A549 (cell line): ENCODE measurements at regions not wholly inside any gene's neighbourhood (a gene's known extent, or its start where the extent isn't known, plus 50 kb on each side); places are given as distances from the start of the nearest gene placed in this dataset.

Experiments
- ATAC-seq, 2 experiments: fragments of 200-7000 bp in 1 of 2; fragments of >200 bp in 1 of 2; cut with Nextera tagmentation in 1 of 2; cut with Tn5 transposase in 1 of 2; 3 replicates each; pipeline versions ENCODE4 v1.8.0 to v1.9.1; 2018 to 2020; ENCODE audit warnings: mild to moderate bottlenecking in 1 of 2, moderate library complexity in 1 of 2
- CTCF ChIA-PET: fragments of 300-600 bp; sonication (Branson Sonifier 250); formaldehyde crosslinking; extraction: SDS; loops from one replicate; lab custom pipeline; 2021; ENCODE audit warnings: antibody characterized with exemption, inconsistent platforms; lab: Yijun Ruan, JAX
- POLR2A ChIA-PET: fragments of 350-600 bp; formaldehyde crosslinking; extraction: SDS; loops from one replicate; lab custom pipeline; 2021; ENCODE audit warnings: antibody characterized with exemption, inconsistent platforms; lab: Yijun Ruan, JAX
- DNase-seq, 2 experiments: peaks; one replicate each; pipeline versions ENCODE4 v3.0.0 to v3.0.0-alpha.2; 2011 to 2016; ENCODE audit warnings: low read depth in 1 of 2, low spot score in 1 of 2
- FAIRE-seq: peaks from 2 replicates; lab custom pipeline; 2011; peaks lifted over from hg19 to GRCh38; lab: Jason Lieb, UNC
- H3K27ac ChIP-seq, 2 experiments: fragments of >200 bp; sonication (Bioruptor Twin); formaldehyde crosslinking; 3 replicates each; pipeline ENCODE4 v1.5.1; 2016 to 2017
- H3K4me1 ChIP-seq: fragments of >200 bp; sonication (Bioruptor Twin); formaldehyde crosslinking; 3 replicates; pipeline ENCODE4 v1.6.1; 2016
- H3K4me2 ChIP-seq: fragments of >200 bp; sonication (Bioruptor Twin); formaldehyde crosslinking; 3 replicates; pipeline ENCODE4 v1.6.1; 2016
- H3K4me3 ChIP-seq: fragments of >200 bp; sonication (Bioruptor Twin); formaldehyde crosslinking; 3 replicates; pipeline ENCODE4 v1.5.1; 2016
- H3K9me3 ChIP-seq: fragments of >200 bp; sonication (Bioruptor Twin); formaldehyde crosslinking; 3 replicates; pipeline ENCODE4 v1.6.1; 2016
- BHLHE40 ChIP-seq: IDR thresholded peaks from 2 replicates; pipeline ENCODE4 v1.6.1; 2012; ENCODE audit warnings: low read depth, low read length, inconsistent platforms
- CBX8 ChIP-seq: fragments of 200-600 bp; sonication (generic); IDR thresholded peaks from 2 replicates; pipeline ENCODE4 v1.6.1; 2016
- CHD2 ChIP-seq: fragments of 150-350 bp; IDR thresholded peaks from 2 replicates; pipeline ENCODE4 v1.6.1; 2014; ENCODE audit warnings: low read length; ENCODE audit not compliant: partially characterized antibody
- CHD4 ChIP-seq: fragments of 200-600 bp; sonication (generic); IDR thresholded peaks from 2 replicates; pipeline ENCODE4 v1.6.1; 2016; ENCODE audit warnings: antibody characterized with exemption, mild to moderate bottlenecking, borderline replicate concordance
- E2F6 ChIP-seq: IDR thresholded peaks from 2 replicates; pipeline ENCODE4 v1.6.1; 2012; ENCODE audit warnings: low read depth, borderline replicate concordance
- ELK1 ChIP-seq: fragments of 150-350 bp; IDR thresholded peaks from 2 replicates; pipeline ENCODE4 v1.6.1; 2014; ENCODE audit warnings: low read depth, mild to moderate bottlenecking, low read length
- HMGXB4 ChIP-seq: fragments of 250-450 bp; sonication (Bioruptor Pico); IDR thresholded peaks from 2 replicates; pipeline ENCODE4 v1.5.0; 2021; ENCODE audit warnings: mild to moderate bottlenecking, moderate library complexity, borderline replicate concordance
- HOXA7 ChIP-seq: fragments of 250-450 bp; sonication (Bioruptor Pico); IDR thresholded peaks from 2 replicates; pipeline ENCODE4 v1.5.0; 2020; ENCODE audit warnings: mild to moderate bottlenecking, moderate library complexity
- HOXB13 ChIP-seq: fragments of 250-450 bp; sonication (Bioruptor Pico); IDR thresholded peaks from 2 replicates; pipeline ENCODE4 v1.5.0; 2020; ENCODE audit warnings: low read depth, mild to moderate bottlenecking, moderate library complexity
- MAX ChIP-seq: IDR thresholded peaks from 2 replicates; pipeline ENCODE4 v1.6.1; 2012
- NFE2L2 ChIP-seq: fragments of 150-350 bp; conservative IDR thresholded peaks from 2 replicates; pipeline ENCODE4 v1.6.1; 2014; ENCODE audit warnings: low read length
- NPAS2 ChIP-seq: fragments of 250-450 bp; sonication (Bioruptor Pico); IDR thresholded peaks from 2 replicates; pipeline ENCODE4 v1.8.0; 2022; ENCODE audit warnings: mild to moderate bottlenecking, moderate library complexity, borderline replicate concordance
- NR3C1 ChIP-seq: fragments of >200 bp; sonication (Bioruptor Twin); formaldehyde crosslinking; IDR thresholded peaks from 3 replicates; pipeline ENCODE4 v1.6.1; 2017
- RARB ChIP-seq: fragments of 250-450 bp; sonication (Bioruptor Pico); IDR thresholded peaks from 2 replicates; pipeline ENCODE4 v1.8.0; 2021; ENCODE audit warnings: mild to moderate bottlenecking, moderate library complexity
- RCOR1 ChIP-seq: fragments of 150-350 bp; IDR thresholded peaks from 2 replicates; pipeline ENCODE4 v1.6.1; 2014; ENCODE audit warnings: antibody characterized with exemption, low read length, low read depth
- SMC3 ChIP-seq: fragments of >200 bp; sonication (Bioruptor Twin); formaldehyde crosslinking; IDR thresholded peaks from 3 replicates; pipeline ENCODE4 v1.6.1; 2018; ENCODE audit warnings: inconsistent platforms
- TP53 ChIP-seq: fragments of 250-450 bp; sonication (Bioruptor Pico); IDR thresholded peaks from 2 replicates; pipeline ENCODE4 v1.5.0; 2021; ENCODE audit warnings: mild to moderate bottlenecking, moderate library complexity
- USF2 ChIP-seq: fragments of 450-650 bp; IDR thresholded peaks from 2 replicates; pipeline ENCODE4 v1.6.1; 2014; ENCODE audit warnings: antibody characterized with exemption
- ZFP36 ChIP-seq: fragments of 450-650 bp; IDR thresholded peaks from 2 replicates; pipeline ENCODE4 v1.6.1; 2014; ENCODE audit warnings: borderline replicate concordance; ENCODE audit not compliant: partially characterized antibody
- ZNF302 ChIP-seq: fragments of 250-450 bp; sonication (Bioruptor Pico); IDR thresholded peaks from 2 replicates; pipeline ENCODE4 v1.9.0; 2021; ENCODE audit warnings: inconsistent platforms, mild to moderate bottlenecking, moderate library complexity
- ZSCAN20 ChIP-seq: fragments of 250-450 bp; sonication (Bioruptor Pico); IDR thresholded peaks from 2 replicates; pipeline ENCODE4 v1.8.0; 2022; ENCODE audit warnings: mild to moderate bottlenecking, moderate library complexity
- WGBS: methylation state at CpG from one replicate; pipeline ENCODE4 v1.1.6; 2017; ENCODE audit errors: missing lambda C conversion rate; 5-methylcytosine and 5-hydroxymethylcytosine counted together

GRCh38 chr5:108660291-108660690 lies 87.4 kb upstream of the FER start:
- peaks cover 14% of the 10 kb centered on the region; the same call in 2 of the 3 replicates for H3K4me1 ChIP-seq
- ATAC-seq (no peak), FAIRE-seq (no peak), DNase-seq (no peak)
- no peak overlapping the region for H3K27ac ChIP-seq
- H3K4me2 ChIP-seq: no peak overlapping the region
- no peak overlapping the region for H3K4me3 ChIP-seq
- TF ChIP-seq ZSCAN20 (CRISPR knock-in tag) (no peak), BHLHE40 (no peak), RARB (no peak), CBX8 (no peak), CHD4 (no peak), NFE2L2 (no peak), NPAS2 (no peak), HOXB13 (CRISPR knock-in tag) (no peak), HOXA7 (no peak), CHD2 (no peak), USF2 (no peak), ZNF302 (CRISPR knock-in tag) (no peak), ZFP36 (no peak), TP53 (CRISPR knock-in tag) (no peak), NR3C1 (no peak), ELK1 (no peak), SMC3 (no peak), HMGXB4 (CRISPR knock-in tag) (no peak), RCOR1 (no peak)
- ChIA-PET CTCF (interaction anchor here (1.1 kb wide), 1 partner anchor 13 kb away, joined by 3 read pairs; no protein-coding TSS in a partner anchor), POLR2A (no interaction called here)
- WGBS: 45% methylated on average over 6 of the region's 6 CpGs
- no peaks in the 10 kb centered on the region for H3K9me3 ChIP-seq

GRCh38 chr5:108659531-108659930 lies 88.2 kb upstream of the FER start:
- ATAC-seq (no peak), DNase-seq (no peak), FAIRE-seq (no peak)
- Histone ChIP-seq H3K4me2 (no peak overlapping the region), H3K4me1 (peaks cover 14% of the 10 kb centered on the region; the same call in 2 of the 3 replicates), H3K27ac (no peak overlapping the region), H3K9me3 (no peaks in the 10 kb centered on the region), H3K4me3 (no peak overlapping the region)
- ChIA-PET POLR2A (no interaction called here), CTCF (no interaction called here)
- WGBS: 15% methylated on average over 3 of the region's 3 CpGs
- TF ChIP-seq MAX (no peak), E2F6 (no peak)
- TF ChIP-seq, all 56 proteins: peak for 0
